ENCODE measurements at regions not wholly inside any gene's neighbourhood (a gene's known extent, or its start where the extent isn't known, plus 50 kb on each side); places are given as distances from the start of the nearest gene placed in this dataset.

DNA sequence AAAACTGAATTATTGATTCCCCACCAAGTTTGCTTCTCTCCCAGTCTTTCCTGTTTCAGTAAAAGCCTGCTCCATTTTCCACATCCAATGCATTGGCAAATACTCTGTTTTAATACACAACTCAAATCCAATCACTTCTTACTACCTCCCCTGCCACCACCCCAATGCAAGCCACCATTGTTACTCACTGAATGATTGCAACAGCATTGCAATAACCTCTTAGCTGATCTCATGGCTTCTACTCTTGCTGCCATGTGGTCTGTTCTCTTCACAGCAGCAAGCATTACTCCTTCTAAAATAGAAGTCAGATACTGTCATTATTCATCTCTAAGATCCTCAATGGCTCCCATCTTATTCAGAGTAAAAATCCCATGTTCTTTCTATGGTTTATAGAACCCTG lies 123.4 kb downstream of the ATP6V1G3 start:
- Histone ChIP-seq H3K9me3 (ENCODE audit: control insufficient read depth, insufficient read depth, low read depth, low read length) (no peaks in the 10 kb centered on the region), H3K4me3 (ENCODE audit: low read depth, low read length) (no peak overlapping the region), H3K36me3 (ENCODE audit: control insufficient read depth in 2 of 2, insufficient read depth in 1 of 2, low read length in 2 of 2) (no peaks in the 10 kb centered on the region), H3K4me1 (ENCODE audit: control insufficient read depth, insufficient read depth, low read length) (no peaks in the 10 kb centered on the region), H3K27ac (ENCODE audit: extremely low read depth, low read depth, low read length) (no peak overlapping the region)
- ChIA-PET POLR2A (no interaction called here), CTCF (no interaction called here)
- no peak for TF ChIP-seq ZNF561 (tag by site-specific recombination; IDR thresholded peaks at IDR 0.05; ENCODE audit: borderline replicate concordance)

DNA sequence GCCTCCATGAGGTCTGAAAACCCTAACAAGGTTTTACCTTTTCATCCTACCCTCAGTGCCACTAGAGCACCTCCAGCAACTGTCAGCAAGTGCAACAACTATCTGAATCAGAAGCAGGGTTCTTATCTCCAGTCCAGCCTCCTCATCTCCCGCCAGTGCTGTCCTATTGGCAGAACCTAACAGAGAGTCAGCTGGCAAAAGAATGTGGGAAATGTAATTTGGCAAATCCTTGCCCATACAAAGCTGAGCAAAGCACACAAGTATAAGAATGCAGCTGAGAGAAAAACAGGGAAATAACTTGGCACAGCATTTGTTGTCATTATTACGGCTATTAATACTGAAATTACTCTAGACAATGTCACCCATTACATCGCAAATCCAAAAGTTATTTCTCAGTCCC lies 124.2 kb downstream of the ATP6V1G3 start:
- Histone ChIP-seq H3K4me3 (ENCODE audit: low read depth, low read length) (no peak overlapping the region), H3K27ac (ENCODE audit: extremely low read depth, low read depth, low read length) (no peak overlapping the region), H3K4me1 (ENCODE audit: control insufficient read depth, insufficient read depth, low read length) (no peaks in the 10 kb centered on the region), H3K36me3 (ENCODE audit: control insufficient read depth in 2 of 2, insufficient read depth in 1 of 2, low read length in 2 of 2) (no peaks in the 10 kb centered on the region), H3K9me3 (ENCODE audit: control insufficient read depth, insufficient read depth, low read depth, low read length) (no peaks in the 10 kb centered on the region)
- ChIA-PET CTCF (no interaction called here), POLR2A (interaction anchor here (0.6 kb wide), 1 partner anchor 491 kb away, joined by 3 read pairs; no protein-coding TSS in a partner anchor)
- TF ChIP-seq ZSCAN4 (tag by site-specific recombination; IDR thresholded peaks at IDR 0.05) (no peak), ZNF621 (tag by site-specific recombination; IDR thresholded peaks at IDR 0.05) (no peak), ZNF311 (tag by site-specific recombination; IDR thresholded peaks at IDR 0.05; ENCODE audit: borderline replicate concordance) (no peak), REST (tag by site-specific recombination; IDR thresholded peaks at IDR 0.05) (no peak), ZNF223 (tag by site-specific recombination; IDR thresholded peaks at IDR 0.05) (no peak), ZSCAN18 (tag by site-specific recombination; IDR thresholded peaks at IDR 0.05) (no peak), ZNF488 (tag by site-specific recombination; IDR thresholded peaks at IDR 0.05) (no peak), ZFP37 (tag by site-specific recombination; IDR thresholded peaks at IDR 0.05) (no peak), ZNF350 (tag by site-specific recombination; IDR thresholded peaks at IDR 0.05) (no peak), ZNF335 (tag by site-specific recombination; conservative IDR thresholded peaks at IDR 0.05) (no peak), BCL11A (tag by site-specific recombination; IDR thresholded peaks at IDR 0.05; ENCODE audit: low read depth) (no peak), HOXA7 (CRISPR knock-in tag; IDR thresholded peaks at IDR 0.05; ENCODE audit: borderline replicate concordance) (no peak), ZNF175 (tag by site-specific recombination; IDR thresholded peaks at IDR 0.05) (no peak)
- TF ChIP-seq, protein P1, sequence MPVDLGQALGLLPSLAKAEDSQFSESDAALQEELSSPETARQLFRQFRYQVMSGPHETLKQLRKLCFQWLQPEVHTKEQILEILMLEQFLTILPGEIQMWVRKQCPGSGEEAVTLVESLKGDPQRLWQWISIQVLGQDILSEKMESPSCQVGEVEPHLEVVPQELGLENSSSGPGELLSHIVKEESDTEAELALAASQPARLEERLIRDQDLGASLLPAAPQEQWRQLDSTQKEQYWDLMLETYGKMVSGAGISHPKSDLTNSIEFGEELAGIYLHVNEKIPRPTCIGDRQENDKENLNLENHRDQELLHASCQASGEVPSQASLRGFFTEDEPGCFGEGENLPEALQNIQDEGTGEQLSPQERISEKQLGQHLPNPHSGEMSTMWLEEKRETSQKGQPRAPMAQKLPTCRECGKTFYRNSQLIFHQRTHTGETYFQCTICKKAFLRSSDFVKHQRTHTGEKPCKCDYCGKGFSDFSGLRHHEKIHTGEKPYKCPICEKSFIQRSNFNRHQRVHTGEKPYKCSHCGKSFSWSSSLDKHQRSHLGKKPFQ (tag by site-specific recombination; IDR thresholded peaks at IDR 0.05): no peak
- TF ChIP-seq, protein P2, sequence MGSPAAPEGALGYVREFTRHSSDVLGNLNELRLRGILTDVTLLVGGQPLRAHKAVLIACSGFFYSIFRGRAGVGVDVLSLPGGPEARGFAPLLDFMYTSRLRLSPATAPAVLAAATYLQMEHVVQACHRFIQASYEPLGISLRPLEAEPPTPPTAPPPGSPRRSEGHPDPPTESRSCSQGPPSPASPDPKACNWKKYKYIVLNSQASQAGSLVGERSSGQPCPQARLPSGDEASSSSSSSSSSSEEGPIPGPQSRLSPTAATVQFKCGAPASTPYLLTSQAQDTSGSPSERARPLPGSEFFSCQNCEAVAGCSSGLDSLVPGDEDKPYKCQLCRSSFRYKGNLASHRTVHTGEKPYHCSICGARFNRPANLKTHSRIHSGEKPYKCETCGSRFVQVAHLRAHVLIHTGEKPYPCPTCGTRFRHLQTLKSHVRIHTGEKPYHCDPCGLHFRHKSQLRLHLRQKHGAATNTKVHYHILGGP (tag by site-specific recombination; IDR thresholded peaks at IDR 0.05): no peak
